ENCODE measurements at regions not wholly inside any gene's neighbourhood (a gene's known extent, or its start where the extent isn't known, plus 50 kb on each side); places are given as distances from the start of the nearest gene placed in this dataset.

DNA sequence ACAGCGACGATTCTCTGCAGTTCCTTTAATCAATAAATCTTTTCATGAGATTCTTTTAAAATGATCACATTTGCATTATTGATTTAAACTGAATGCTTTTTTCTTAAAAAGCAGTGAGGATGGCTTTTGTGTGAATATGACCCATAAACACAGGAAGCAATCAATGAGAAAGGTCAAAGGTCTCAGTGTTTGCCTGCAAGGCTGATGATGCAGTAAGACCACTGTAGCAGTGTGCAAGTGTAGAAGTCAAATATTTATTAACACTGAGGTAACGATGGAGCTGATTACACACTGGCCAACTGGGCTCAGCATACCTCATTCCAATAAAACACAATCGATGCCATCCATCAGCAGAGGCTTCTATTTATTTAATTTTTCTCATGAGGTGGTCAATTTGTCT, 633.5 kb downstream of the DCDC2C start:
- H3K4me3 ChIP-seq (ENCODE audit: low read depth, low read length), result no peak overlapping the region
- TF ChIP-seq, protein P1, sequence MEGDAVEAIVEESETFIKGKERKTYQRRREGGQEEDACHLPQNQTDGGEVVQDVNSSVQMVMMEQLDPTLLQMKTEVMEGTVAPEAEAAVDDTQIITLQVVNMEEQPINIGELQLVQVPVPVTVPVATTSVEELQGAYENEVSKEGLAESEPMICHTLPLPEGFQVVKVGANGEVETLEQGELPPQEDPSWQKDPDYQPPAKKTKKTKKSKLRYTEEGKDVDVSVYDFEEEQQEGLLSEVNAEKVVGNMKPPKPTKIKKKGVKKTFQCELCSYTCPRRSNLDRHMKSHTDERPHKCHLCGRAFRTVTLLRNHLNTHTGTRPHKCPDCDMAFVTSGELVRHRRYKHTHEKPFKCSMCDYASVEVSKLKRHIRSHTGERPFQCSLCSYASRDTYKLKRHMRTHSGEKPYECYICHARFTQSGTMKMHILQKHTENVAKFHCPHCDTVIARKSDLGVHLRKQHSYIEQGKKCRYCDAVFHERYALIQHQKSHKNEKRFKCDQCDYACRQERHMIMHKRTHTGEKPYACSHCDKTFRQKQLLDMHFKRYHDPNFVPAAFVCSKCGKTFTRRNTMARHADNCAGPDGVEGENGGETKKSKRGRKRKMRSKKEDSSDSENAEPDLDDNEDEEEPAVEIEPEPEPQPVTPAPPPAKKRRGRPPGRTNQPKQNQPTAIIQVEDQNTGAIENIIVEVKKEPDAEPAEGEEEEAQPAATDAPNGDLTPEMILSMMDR (IDR thresholded peaks at IDR 0.05; ENCODE audit: insufficient read depth, low read length), result no peak
- DNase-seq (ENCODE audit: low read depth), result no peak

DNA sequence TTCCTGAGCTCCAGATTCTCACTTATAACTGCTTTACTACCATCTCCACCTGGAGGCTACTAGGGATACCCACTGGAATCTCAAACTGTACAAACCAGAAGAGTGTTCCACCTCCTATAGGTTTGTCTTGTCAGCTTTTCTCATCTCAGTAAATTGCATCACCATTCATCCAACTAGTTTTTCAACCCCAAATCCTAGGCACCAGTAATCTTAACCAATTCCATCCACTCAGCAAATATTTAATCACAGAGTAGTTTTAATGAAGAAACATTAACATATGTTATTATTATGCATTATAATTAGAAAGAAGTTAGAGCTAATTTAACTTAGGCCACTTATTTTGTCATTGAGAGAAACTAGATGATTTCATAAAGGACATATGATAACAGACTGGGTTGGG, 635.0 kb downstream of the DCDC2C start:
- TF ChIP-seq, protein P1 (IDR thresholded peaks at IDR 0.05; ENCODE audit: insufficient read depth, low read length), result no peak
- H3K4me3 ChIP-seq (ENCODE audit: low read depth, low read length), result no peak overlapping the region
- DNase-seq (ENCODE audit: low read depth), result no peak

DNA sequence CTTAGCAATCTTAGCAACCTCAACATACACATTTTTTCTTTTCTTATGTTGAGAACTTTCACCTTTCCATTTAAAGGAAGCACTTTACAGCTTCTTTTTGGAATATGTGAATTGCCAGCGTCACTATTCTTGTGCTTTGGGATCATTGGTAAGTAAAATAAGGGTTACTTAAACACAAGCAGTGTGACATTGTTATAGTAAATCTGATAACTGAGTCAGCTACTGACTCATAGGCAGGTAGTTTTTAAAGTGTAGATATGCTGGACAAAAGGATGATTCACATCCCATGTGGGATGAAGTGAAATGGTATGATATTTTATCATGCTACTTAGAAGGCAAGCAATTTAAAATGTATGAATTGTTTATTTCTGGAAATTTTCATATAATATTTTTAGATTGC, 637.2 kb downstream of the DCDC2C start:
- no peak for DNase-seq (ENCODE audit: low read depth)
- H3K4me3 ChIP-seq (ENCODE audit: low read depth, low read length), result no peak overlapping the region
- TF ChIP-seq, protein P1 (IDR thresholded peaks at IDR 0.05; ENCODE audit: insufficient read depth, low read length), result no peak

- DNase-seq (ENCODE audit: low read depth), result no peak
- H3K4me3 ChIP-seq (ENCODE audit: low read depth, low read length), result no peak overlapping the region
- TF ChIP-seq, protein P1 (IDR thresholded peaks at IDR 0.05; ENCODE audit: insufficient read depth, low read length), result no peak
These were observed 643.3 kb downstream of the DCDC2C start for GRCh38 chr2:4346628-4347027.

DNA sequence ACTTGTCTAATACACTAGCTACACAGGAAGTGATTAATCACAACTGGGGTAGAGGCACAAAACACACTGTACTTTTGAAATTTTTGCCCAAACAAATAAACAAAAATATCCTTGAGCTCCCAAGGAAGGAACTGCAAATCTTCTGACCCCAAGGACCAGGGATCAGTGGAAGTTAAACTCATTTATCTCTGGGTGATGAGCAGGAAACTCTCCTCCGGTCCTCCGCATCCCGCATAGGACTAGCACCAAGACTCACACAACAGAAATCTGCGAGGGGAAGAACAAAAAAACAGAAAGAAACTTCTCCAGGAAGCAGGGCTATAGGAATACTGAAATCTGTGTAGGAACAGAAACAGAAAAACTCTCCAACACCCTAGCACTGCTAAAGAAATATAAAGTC, 650.3 kb downstream of the DCDC2C start:
- TF ChIP-seq, protein P1 (IDR thresholded peaks at IDR 0.05; ENCODE audit: insufficient read depth, low read length), result no peak
- DNase-seq (ENCODE audit: low read depth), result no peak
- no peak overlapping the region for H3K4me3 ChIP-seq (ENCODE audit: low read depth, low read length)

DNA sequence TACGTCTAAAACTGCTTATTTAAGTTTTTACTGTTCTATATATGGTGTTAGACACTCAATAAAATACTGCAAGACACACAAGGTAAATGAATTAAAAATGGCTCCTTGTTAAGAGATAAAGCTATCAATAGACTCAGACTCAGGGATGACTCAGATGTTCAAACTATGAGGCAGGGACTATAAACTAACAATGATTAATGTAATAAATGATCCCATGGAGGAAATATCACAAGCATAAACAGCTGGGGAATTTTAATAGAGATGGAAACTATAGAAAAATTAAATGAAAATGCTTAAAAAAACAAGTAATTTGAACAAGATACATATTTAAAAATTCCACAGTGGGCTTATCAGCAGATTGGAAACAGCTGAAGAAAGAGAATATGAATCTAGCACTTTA, 650.8 kb downstream of the DCDC2C start:
- TF ChIP-seq, protein P1 (IDR thresholded peaks at IDR 0.05; ENCODE audit: insufficient read depth, low read length), result no peak
- H3K4me3 ChIP-seq (ENCODE audit: low read depth, low read length), result no peak overlapping the region
- DNase-seq (ENCODE audit: low read depth), result no peak

GRCh38 chr2:4354678-4355077, 651.3 kb downstream of the DCDC2C start:
- TF ChIP-seq, protein P1 (IDR thresholded peaks at IDR 0.05; ENCODE audit: insufficient read depth, low read length), result no peak
- DNase-seq (ENCODE audit: low read depth), result no peak
- H3K4me3 ChIP-seq (ENCODE audit: low read depth, low read length), result no peak overlapping the region
